ENCODE measurements at regions not wholly inside any gene's neighbourhood (a gene's known extent, or its start where the extent isn't known, plus 50 kb on each side); places are given as distances from the start of the nearest gene placed in this dataset.

- ATAC-seq (no peak), DNase-seq (no peak)
- no peaks in the 10 kb centered on the region for H3K36me3 Mint-ChIP-seq (ENCODE audit: low read depth)
- no peaks in the 10 kb centered on the region for H3K4me1 Mint-ChIP-seq
- H3K27ac Mint-ChIP-seq: no peak overlapping the region
- H3K27me3 Mint-ChIP-seq: no peaks in the 10 kb centered on the region
- H3K4me3 Mint-ChIP-seq: no peak overlapping the region
- no peaks in the 10 kb centered on the region for H3K9me3 ChIP-seq (ENCODE audit: control insufficient read depth, low read length, poor library complexity, severe bottlenecking)
These were observed 192.4 kb downstream of the SQOR start for GRCh38 chr15:45827275-45827674.

DNA sequence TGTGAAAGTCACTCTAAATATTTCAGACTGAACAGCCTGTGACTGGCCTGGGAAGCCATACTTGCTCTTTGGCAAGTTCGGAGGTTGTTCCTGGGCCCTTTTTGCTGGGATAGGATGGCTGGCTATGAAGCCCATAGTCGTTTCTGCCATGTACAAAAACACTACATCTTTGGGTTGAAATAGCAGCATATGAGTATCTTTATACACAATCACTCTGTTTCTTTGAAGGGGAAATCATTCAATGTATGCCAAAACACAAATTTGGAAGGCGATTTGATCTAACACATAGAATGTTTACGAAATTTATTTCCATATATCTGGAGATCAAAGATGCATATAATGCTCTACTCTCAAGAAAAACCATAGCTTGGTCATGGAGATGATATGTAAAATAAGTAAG lies 192.9 kb downstream of the SQOR start:
- DNase-seq: no peak
- no peak for ATAC-seq
- no peaks in the 10 kb centered on the region for H3K4me1 Mint-ChIP-seq
- no peaks in the 10 kb centered on the region for H3K27me3 Mint-ChIP-seq
- no peak overlapping the region for H3K4me3 Mint-ChIP-seq
- H3K9me3 ChIP-seq (ENCODE audit: control insufficient read depth, low read length, poor library complexity, severe bottlenecking): no peaks in the 10 kb centered on the region
- no peaks in the 10 kb centered on the region for H3K36me3 Mint-ChIP-seq (ENCODE audit: low read depth)
- no peak overlapping the region for H3K27ac Mint-ChIP-seq

DNA sequence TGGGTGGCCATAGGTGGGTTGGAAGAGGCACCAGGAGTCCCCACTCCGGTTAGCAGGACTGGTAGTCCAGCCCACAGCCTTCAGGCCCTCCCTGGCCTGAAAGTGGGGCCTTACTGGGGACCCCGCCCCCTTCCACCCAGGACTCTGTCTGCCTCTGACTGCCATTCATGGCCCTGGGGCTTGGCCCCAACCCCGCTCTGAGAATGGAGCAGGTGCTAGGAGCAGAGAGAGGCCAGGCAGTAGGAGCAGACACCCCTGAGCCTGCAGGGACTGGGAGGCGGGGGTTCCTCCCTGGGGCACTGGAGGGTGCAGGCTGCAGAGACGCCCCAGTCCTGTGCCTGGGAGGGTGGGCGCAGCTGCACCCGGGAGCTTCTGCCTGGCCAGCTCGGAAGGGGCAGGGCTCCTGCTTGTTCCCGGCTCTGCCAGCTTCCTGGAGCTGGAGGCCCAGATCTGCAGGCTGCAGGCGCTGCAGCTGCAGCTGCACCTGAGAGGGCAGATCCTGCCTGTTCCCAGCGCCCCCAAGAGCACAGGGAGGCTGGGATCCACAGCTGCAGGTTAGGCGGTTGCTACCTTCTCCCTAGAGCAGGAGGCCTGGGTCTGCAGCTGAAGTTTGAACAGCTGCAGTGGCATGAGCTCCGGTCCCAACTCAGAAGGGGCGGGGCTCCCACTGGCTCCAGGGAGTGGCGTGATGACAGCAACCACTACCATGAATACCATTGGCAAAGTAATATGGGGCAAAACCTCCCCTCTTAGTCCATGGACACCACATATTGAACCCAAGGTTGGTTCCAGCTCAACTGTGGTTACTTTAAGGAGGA lies 194.7 kb downstream of the SQOR start:
- DNase-seq: no peak
- H3K27ac Mint-ChIP-seq: no peak overlapping the region
- H3K4me1 Mint-ChIP-seq: no peaks in the 10 kb centered on the region
- ATAC-seq: no peak
- no peaks in the 10 kb centered on the region for H3K36me3 Mint-ChIP-seq (ENCODE audit: low read depth)
- no peaks in the 10 kb centered on the region for H3K27me3 Mint-ChIP-seq
- no peaks in the 10 kb centered on the region for H3K9me3 ChIP-seq (ENCODE audit: control insufficient read depth, low read length, poor library complexity, severe bottlenecking)
- no peak overlapping the region for H3K4me3 Mint-ChIP-seq

DNA sequence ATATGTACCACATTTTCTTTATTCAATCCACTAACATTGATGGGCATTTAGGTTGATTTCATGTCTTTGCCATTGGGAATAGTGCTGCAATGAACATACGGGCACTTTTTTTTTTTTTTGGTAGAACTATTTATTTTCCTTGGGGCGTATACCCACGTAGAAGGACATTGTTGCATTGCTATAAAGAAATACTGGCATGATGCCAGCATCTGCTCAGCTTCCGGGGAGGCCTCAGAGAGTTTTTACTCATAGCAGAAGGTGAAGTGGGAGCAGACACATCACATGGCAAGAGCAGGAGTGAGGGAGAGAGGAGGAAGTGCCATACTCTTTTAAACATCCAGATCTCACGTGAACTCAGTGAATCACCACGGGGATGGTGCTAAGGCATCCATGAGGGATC lies 197.0 kb downstream of the SQOR start:
- no peaks in the 10 kb centered on the region for H3K27me3 Mint-ChIP-seq
- ATAC-seq (no peak), DNase-seq (no peak)
- no peak overlapping the region for H3K4me3 Mint-ChIP-seq
- no peaks in the 10 kb centered on the region for H3K4me1 Mint-ChIP-seq
- H3K27ac Mint-ChIP-seq: no peak overlapping the region
- H3K9me3 ChIP-seq (ENCODE audit: control insufficient read depth, low read length, poor library complexity, severe bottlenecking): no peaks in the 10 kb centered on the region
- no peaks in the 10 kb centered on the region for H3K36me3 Mint-ChIP-seq (ENCODE audit: low read depth)

DNA sequence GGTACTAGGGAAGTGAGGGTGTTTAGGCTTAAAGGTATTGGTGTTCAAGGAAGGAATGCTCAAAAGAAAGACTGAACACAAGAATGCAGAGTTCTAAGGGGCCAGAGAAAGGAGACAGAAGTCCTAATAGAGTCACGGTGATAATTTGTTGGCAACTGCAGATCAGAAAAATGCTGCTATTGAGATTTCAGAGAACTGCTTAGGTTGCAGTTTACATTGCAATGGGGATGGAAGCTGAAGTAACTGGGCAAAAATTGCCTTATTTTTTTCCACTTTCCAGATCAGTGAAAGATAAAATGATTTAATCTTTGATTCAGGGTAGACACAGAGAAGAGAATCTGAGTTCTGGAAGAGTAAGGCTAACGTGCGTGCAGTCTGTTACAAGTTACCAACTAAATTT lies 199.8 kb downstream of the SQOR start:
- H3K27me3 Mint-ChIP-seq: peaks cover 6% of the 10 kb centered on the region
- no peaks in the 10 kb centered on the region for H3K4me1 Mint-ChIP-seq
- no peak for ATAC-seq

DNA sequence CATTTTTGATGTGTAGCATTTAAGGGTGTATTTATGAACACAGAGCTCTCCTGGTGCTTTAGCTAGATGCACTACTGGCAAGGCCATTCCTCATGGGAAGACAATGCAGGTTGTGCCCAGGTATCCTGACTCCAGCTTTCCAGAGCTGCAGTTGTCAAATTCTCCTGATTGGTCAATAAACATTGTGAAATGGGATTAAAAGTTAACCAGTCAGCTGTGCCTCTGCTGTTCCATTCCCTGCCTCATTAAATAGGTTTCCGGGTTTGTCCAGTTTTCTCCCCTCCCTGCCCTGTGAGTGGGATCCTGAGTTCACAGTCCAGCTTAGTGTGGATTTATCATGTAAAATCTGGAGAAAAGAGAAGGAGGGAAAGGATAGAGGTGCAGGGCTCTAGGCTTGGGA lies 207.3 kb downstream of the SQOR start:
- Mint-ChIP-seq H3K36me3 (ENCODE audit: low read depth) (peaks cover 2% of the 10 kb centered on the region), H3K27ac (no peak overlapping the region), H3K4me1 (no peaks in the 10 kb centered on the region), H3K4me3 (no peak overlapping the region), H3K27me3 (peaks cover 24% of the 10 kb centered on the region)
- H3K9me3 ChIP-seq (ENCODE audit: control insufficient read depth, low read length, poor library complexity, severe bottlenecking): no peaks in the 10 kb centered on the region
- ATAC-seq (no peak), DNase-seq (no peak)

More for the DNA sequence above, 199.8 kb downstream of the SQOR start:
- no peak overlapping the region for H3K27ac Mint-ChIP-seq
- no peaks in the 10 kb centered on the region for H3K36me3 Mint-ChIP-seq (ENCODE audit: low read depth)
- no peaks in the 10 kb centered on the region for H3K9me3 ChIP-seq (ENCODE audit: control insufficient read depth, low read length, poor library complexity, severe bottlenecking)
- DNase-seq: no peak
- no peak overlapping the region for H3K4me3 Mint-ChIP-seq

- Mint-ChIP-seq H3K4me3 (no peak overlapping the region), H3K36me3 (ENCODE audit: low read depth) (peaks cover 2% of the 10 kb centered on the region), H3K4me1 (no peaks in the 10 kb centered on the region), H3K27me3 (peaks cover 5% of the 10 kb centered on the region), H3K27ac (no peak overlapping the region)
- DNase-seq (no peak), ATAC-seq (no peak)
- H3K9me3 ChIP-seq (ENCODE audit: control insufficient read depth, low read length, poor library complexity, severe bottlenecking): no peaks in the 10 kb centered on the region
These were observed 212.8 kb downstream of the SQOR start for GRCh38 chr15:45847645-45848044.

- H3K27ac Mint-ChIP-seq: no peak overlapping the region
- H3K9me3 ChIP-seq (ENCODE audit: control insufficient read depth, low read length, poor library complexity, severe bottlenecking): no peaks in the 10 kb centered on the region
- H3K27me3 Mint-ChIP-seq: peaks cover 5% of the 10 kb centered on the region
These were observed 214.3 kb downstream of the SQOR start for GRCh38 chr15:45849136-45849535.

GRCh38 chr15:45854455-45855202 lies 219.8 kb downstream of the SQOR start:
- DNase-seq (no peak), ATAC-seq (no peak)
- no peaks in the 10 kb centered on the region for H3K9me3 ChIP-seq (ENCODE audit: control insufficient read depth, low read length, poor library complexity, severe bottlenecking)
- Mint-ChIP-seq H3K4me3 (no peak overlapping the region), H3K27ac (no peak overlapping the region), H3K36me3 (ENCODE audit: low read depth) (no peaks in the 10 kb centered on the region), H3K27me3 (peaks cover 14% of the 10 kb centered on the region), H3K4me1 (no peaks in the 10 kb centered on the region)

More at GRCh38 chr15:45849136-45849535, 214.3 kb downstream of the SQOR start:
- DNase-seq: no peak
- no peak overlapping the region for H3K4me3 Mint-ChIP-seq
- no peak for ATAC-seq
- no peaks in the 10 kb centered on the region for H3K36me3 Mint-ChIP-seq (ENCODE audit: low read depth)
- H3K4me1 Mint-ChIP-seq: no peaks in the 10 kb centered on the region

DNA sequence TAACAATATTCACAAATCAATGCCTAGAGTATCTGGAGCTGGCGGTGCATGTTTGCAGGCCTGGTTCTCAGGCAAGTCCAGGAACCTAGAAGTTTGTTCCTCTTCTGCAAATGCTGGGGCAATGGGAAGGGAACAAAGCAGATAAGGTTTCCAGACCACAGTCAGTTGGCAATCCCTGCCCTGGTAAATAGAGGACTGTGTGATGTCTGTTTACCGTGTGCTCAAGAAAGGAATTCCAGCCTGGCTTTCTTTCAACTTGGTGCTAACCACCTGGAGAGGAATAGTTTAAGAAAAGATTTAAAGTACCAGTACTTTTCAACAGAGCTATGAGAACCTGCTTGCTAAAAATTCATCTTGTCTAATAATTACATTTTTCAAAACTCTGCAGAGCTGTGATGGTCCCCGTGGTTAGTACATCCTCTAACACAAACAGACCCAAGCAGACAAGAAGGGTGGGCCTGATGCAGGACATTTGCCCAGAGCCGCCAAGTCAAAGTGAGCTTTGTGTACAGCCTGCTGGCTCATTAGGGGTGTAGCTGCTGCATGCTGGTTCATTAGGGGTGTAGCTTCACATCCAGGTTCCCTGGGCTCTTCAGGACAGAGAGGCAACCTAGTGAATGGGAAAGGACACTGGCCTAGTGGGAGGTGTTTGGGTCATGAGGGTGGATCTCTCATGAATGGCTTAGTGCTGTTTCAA lies 220.5 kb downstream of the SQOR start:
- Mint-ChIP-seq H3K27ac (no peak overlapping the region), H3K36me3 (ENCODE audit: low read depth) (no peaks in the 10 kb centered on the region), H3K27me3 (peaks cover 14% of the 10 kb centered on the region), H3K4me1 (no peaks in the 10 kb centered on the region), H3K4me3 (no peak overlapping the region)
- ATAC-seq (no peak), DNase-seq (no peak)
- no peaks in the 10 kb centered on the region for H3K9me3 ChIP-seq (ENCODE audit: control insufficient read depth, low read length, poor library complexity, severe bottlenecking)

- no peak for ATAC-seq
- Mint-ChIP-seq H3K4me1 (no peaks in the 10 kb centered on the region), H3K36me3 (ENCODE audit: low read depth) (no peaks in the 10 kb centered on the region), H3K27ac (no peak overlapping the region), H3K4me3 (no peak overlapping the region), H3K27me3 (peaks cover 18% of the 10 kb centered on the region)
- no peak for DNase-seq
- no peaks in the 10 kb centered on the region for H3K9me3 ChIP-seq (ENCODE audit: control insufficient read depth, low read length, poor library complexity, severe bottlenecking)
These were observed 221.2 kb downstream of the SQOR start for GRCh38 chr15:45855907-45856579.

GRCh38 chr15:45857291-45857690 lies 222.5 kb downstream of the SQOR start:
- no peaks in the 10 kb centered on the region for H3K9me3 ChIP-seq (ENCODE audit: control insufficient read depth, low read length, poor library complexity, severe bottlenecking)
- no peak overlapping the region for H3K27ac Mint-ChIP-seq
- no peaks in the 10 kb centered on the region for H3K4me1 Mint-ChIP-seq
- peaks cover 18% of the 10 kb centered on the region for H3K27me3 Mint-ChIP-seq
- ATAC-seq (no peak), DNase-seq (no peak)
- no peak overlapping the region for H3K4me3 Mint-ChIP-seq
- H3K36me3 Mint-ChIP-seq (ENCODE audit: low read depth): no peaks in the 10 kb centered on the region

- no peaks in the 10 kb centered on the region for H3K36me3 Mint-ChIP-seq (ENCODE audit: low read depth)
- no peaks in the 10 kb centered on the region for H3K9me3 ChIP-seq (ENCODE audit: control insufficient read depth, low read length, poor library complexity, severe bottlenecking)
- no peak for DNase-seq
- no peak for ATAC-seq
- H3K4me3 Mint-ChIP-seq: no peak overlapping the region
- H3K27me3 Mint-ChIP-seq: peaks cover 18% of the 10 kb centered on the region
- no peak overlapping the region for H3K27ac Mint-ChIP-seq
- H3K4me1 Mint-ChIP-seq: no peaks in the 10 kb centered on the region
These were observed 223.7 kb downstream of the SQOR start for GRCh38 chr15:45858491-45858890.
